Stimulated activated CD4-positive, alpha-beta T cell treated with anti-CD3 and anti-CD28 coated beads, Interleukin-2, amount 100 ng/mL, for 4 hours (primary cell): ENCODE measurements at regions not wholly inside any gene's neighbourhood (a gene's known extent, or its start where the extent isn't known, plus 50 kb on each side); places are given as distances from the start of the nearest gene placed in this dataset.
"Not testable (repeated sequence)": the region's sequence is repeated elsewhere in the genome, so short reads cannot be mapped to it uniquely, and the experiment has no call there.

Source experiments
- DNase-seq: peaks from one replicate; pipeline ENCODE4 v3.0.0-alpha.2; 2020; ENCODE audit warnings: low read depth

- DNase-seq, result no peak
Observed at GRCh38 chr16:16881814-16882213, 502.9 kb downstream of the NPIPA7 start.

- no peak for DNase-seq
Observed at GRCh38 chr16:16882766-16883165, 503.8 kb downstream of the NPIPA7 start.

DNA sequence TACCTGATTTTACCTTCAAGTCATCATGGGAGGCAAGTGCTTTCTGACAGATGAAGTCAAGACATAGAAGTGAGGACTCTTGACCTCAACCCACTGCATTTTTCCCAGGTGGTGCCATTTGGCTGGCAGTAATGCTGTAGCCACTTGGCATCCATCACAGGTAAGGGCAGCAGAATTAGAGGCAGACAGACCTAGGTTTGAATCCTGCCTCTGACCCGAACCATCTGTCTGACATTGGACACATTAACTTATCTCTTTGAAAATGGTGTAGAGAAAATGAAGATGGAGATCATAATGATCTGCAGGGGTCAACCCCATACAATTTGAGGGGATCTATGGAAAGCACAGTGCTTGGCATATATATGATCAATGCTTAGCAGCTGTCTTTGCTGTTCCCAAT lies 505.5 kb downstream of the NPIPA7 start:
- DNase-seq, result no peak

DNA sequence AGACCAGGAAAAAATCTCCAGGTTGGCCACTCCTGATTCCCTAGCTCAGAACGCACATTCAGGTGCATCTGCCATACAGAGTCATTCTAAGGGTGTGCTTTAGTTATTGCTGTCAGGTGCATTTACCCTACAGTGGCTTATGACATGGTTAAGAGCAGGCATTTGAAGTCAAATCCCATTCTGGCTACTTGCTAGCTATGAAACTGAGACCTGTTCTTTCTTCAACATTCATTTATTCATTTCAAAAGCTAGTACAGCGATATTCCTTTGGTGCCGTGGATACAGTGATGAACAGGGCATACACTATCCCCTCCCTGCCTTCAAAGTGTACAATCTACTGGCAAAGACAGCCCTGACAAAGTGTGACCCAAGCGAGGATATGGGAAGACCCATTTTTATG lies 508.3 kb downstream of the NPIPA7 start:
- no peak for DNase-seq

- no peak for DNase-seq
Observed at GRCh38 chr16:16890964-16891363, 512.0 kb downstream of the NPIPA7 start.

DNA sequence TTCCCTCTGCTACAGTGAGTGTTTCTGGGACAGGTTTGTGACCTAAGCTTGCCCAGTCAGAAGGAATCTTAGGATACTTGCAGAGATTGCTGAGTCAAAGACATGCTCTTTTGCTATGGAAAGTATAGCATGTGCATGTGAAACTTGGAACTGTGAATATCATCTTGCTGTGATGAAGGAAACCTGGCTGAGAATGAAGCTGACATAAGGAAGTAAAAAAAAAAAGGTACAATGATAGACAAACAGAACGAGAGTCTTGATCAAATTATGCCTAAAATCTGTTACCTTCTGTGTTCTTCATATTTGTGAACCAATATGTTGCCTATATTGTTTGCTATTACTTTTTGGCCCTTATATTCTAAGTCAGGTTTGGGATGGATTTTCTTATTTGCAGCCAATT lies 525.7 kb downstream of the NPIPA7 start:
- no peak for DNase-seq

DNA sequence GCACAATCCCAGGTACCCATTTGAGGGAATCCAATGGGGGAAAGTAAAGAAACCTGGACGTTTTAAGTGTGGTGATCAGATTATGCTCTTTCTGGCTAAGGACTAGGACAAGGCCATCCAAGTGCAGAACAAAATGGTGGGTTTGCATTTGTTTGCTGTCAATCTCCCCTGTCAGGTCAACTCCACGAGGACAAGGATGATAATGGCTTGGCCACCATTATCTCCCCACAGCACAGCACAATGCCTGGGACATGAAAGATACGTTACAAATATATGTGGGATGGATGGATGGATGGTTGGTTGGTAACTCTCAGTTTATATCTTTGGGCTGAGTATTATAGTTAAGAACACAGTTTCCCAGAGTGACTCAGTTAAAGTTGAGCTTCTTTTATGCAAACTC lies 526.9 kb downstream of the NPIPA7 start:
- DNase-seq, result no peak

DNA sequence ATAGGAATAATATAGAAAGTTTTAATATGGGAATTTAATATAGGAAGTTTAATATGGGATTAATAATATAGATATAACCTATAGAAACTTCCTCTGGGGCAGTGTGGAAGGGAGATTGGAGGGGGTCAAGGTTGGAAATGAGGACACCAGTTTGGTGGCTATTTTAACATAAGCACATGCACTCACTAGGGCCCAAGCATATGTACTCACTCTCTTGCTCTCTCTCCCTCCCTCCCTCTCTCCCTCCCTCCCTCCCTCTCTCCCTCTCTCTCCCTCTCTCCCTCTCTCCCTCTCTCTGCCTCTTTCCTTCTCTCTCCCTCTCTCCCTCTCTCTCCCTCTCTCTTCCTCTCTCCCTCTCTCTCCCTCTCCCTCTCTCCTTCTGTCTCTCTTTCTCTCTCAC lies 528.1 kb downstream of the NPIPA7 start:
- no peak for DNase-seq

- DNase-seq, result no peak
Observed at GRCh38 chr16:16908077-16908476, 529.1 kb downstream of the NPIPA7 start.

- no peak for DNase-seq
Observed at GRCh38 chr16:16909126-16909525, 530.2 kb downstream of the NPIPA7 start.

GRCh38 chr16:16910666-16911065 lies 531.7 kb downstream of the NPIPA7 start:
- no peak for DNase-seq

GRCh38 chr16:16915771-16916170 lies 536.8 kb downstream of the NPIPA7 start:
- no peak for DNase-seq

DNA sequence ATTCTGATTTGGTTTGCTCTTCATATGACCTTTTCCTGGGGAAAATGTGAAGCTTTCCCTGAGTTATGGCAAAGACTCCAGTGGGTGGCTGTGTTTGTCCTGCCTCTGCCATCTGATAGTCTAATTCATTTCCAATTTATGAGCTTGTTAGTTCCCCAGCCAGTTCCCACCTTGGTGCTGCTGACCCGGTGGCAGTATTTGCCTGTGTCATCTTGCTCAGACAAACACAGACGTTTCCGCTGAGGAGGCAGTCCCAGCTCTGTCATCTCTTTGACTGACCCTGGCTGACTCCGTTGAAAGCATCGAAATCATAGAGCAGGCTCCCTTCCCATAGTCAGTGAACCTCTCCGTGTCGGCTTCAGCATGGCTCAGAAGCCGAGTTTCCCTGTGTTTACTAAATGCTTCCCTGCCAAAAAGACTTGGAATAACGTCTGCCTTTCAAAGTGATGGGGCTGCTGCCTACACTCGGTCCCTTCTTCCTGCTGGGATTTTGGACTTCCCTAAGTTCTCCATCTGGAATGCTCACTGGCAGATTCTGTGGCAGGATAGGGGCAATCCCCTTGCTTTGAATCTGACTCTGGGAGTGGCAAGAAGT lies 538.3 kb downstream of the NPIPA7 start:
- DNase-seq, result no peak

GRCh38 chr16:16923479-16923878 lies 544.5 kb downstream of the NPIPA7 start:
- DNase-seq, result no peak

- DNase-seq, result no peak
Observed at GRCh38 chr16:16924613-16925012, 545.7 kb downstream of the NPIPA7 start.

DNA sequence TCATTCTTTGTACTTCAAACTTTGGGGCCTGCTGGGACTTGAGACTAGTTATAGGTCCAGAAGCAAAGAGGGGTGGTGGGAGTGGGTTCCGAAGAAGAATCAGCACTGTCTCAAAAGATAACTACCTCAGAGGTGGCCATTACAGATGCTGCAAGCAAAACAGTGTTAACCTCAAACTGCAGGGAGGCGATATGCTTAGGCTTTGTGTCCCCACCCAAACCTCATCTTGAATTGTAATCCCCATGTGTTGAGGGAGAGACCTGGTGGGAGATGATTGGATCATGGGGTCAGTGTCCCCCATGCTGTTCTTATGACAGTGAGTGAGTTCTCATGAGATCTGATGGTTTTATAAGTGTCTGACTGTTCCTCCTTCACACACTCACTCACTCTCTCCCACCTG lies 545.3 kb downstream of the XYLT1 start:
- no peak for DNase-seq

GRCh38 chr16:16928532-16929109 lies 542.1 kb downstream of the XYLT1 start:
- no peak for DNase-seq

GRCh38 chr16:16930309-16931000 lies 540.3 kb downstream of the XYLT1 start:
- no peak for DNase-seq

DNA sequence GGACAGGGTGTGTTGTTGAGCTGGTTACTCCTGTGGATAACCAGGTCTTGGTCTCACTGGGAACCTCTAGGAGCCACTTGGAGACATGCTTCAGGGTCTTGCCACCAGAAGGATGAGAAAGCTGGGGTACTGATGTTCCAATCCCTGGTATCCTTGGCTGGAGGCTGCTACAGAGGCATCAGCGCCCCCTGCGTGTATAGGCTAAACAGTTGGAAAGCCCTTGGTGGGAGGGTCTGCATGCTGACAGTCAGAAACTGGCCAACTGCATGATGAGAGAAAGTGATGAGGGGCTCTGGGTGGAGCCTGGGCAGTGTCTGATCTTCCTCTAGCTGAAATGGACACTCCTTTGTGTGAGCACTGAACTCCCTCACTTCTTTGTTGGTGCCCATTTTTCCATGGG lies 536.9 kb downstream of the XYLT1 start:
- no peak for DNase-seq

DNA sequence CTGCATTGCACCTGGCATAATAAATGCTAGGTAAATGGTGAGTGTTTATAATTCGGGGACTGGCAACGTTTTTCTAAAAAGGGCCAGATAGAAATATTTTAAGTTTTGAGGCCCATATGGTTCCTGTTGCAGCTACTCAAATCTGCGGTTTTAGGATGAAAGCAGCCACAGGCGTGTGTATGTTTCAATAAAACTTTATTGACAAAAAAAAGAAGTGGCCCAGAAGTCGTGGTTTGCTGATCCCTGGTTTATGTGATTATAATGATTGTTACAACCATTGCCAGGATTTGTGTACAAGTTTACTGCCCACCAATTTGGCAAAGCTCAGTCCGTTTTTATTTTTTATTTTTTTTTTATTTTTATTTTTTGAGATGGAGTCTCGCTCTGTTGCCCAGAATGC lies 536.1 kb downstream of the XYLT1 start:
- DNase-seq, result no peak

- DNase-seq, result not testable (repeated sequence)
Observed at GRCh38 chr16:16935909-16936308, 534.9 kb downstream of the XYLT1 start.

DNA sequence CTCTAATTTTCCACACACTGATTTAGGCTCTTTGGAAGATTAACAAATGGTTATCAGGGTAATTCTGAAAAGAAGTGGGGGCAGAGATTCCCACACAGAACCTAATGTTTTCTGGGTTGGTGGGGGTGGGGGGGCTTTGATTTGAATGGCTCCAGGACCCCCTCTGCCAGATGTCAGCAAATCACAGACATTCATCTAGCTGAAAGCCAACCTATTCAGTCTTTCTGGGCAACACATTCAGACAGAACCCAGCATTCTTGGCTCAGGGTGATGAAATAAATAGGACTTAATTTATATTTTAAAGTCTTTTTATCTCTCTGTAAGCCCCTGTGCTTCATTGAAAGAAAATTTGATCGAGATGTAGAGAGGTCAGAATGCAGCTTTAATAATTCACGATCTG lies 533.2 kb downstream of the XYLT1 start:
- no peak for DNase-seq

DNA sequence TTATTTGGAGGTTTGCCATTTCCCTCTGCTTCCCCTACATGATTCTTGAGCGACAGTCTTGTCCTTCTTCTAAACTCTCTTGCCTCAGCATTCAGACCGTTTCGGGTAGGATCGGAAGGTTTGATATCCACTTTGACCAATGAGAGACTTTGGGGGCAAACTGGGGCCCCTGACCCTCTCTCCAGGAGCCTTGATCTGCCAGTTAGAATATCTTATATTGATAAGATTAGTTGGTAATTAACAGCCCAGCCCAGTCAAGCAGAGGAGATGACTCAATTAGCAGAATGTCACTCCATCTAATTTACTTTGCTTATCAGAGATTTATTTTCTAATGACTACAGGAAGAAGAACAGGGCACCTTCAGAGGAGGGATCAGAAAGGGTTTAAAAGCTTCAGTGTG lies 532.8 kb downstream of the XYLT1 start:
- DNase-seq, result no peak

DNA sequence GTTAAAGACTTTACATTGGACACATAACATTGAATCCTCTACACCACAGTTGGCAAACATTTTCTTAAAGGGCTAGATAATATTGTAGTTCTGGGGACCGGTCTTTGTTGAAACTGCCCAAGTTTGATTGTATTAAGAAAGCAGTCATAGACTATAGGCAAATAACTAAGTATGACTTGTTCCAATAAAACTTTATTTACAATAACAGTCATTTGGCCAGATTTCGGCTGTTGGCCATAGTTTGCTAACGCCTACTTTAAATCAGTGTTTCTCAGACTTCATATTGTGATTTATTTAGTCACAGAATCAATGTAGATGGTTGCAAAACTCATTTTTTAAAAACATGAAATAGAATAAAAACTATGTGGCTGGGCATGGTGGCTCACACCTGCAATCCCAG lies 531.8 kb downstream of the XYLT1 start:
- no peak for DNase-seq
